ENCODE measurements at regions not wholly inside any gene's neighbourhood (a gene's known extent, or its start where the extent isn't known, plus 50 kb on each side); places are given as distances from the start of the nearest gene placed in this dataset.

DNA sequence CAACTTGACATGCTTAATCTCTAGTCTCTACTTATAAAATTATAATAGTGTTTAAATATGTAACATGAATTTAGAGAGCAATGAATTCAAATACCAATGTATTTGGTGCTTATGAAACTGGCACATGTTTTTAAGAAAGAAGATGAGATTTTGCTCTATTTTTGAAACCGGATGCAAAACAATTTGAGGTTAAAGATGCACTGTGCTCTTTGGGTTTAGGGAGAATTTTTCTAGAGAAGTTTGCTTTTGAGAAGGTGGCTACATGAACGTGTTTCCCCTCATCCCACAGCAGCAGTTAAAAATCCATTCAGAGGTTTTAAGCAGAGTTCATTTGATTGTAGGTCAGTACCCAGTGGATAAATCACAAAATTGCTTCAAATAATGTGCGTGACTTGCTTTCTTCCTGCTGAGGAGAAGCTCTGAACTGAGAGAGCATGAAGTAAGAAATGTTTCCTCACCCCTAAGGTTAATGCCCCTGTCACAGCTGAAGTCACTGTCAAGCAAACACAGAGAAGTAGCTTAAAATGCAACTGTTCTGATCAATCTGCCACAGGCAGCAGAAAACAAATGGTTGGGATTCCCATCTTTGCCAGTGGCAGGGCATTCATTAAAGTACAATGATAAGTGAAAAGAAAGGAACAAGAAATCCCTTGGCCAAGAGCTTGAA, 241.9 kb upstream of the SYT1 start:
- TF ChIP-seq, protein P1, sequence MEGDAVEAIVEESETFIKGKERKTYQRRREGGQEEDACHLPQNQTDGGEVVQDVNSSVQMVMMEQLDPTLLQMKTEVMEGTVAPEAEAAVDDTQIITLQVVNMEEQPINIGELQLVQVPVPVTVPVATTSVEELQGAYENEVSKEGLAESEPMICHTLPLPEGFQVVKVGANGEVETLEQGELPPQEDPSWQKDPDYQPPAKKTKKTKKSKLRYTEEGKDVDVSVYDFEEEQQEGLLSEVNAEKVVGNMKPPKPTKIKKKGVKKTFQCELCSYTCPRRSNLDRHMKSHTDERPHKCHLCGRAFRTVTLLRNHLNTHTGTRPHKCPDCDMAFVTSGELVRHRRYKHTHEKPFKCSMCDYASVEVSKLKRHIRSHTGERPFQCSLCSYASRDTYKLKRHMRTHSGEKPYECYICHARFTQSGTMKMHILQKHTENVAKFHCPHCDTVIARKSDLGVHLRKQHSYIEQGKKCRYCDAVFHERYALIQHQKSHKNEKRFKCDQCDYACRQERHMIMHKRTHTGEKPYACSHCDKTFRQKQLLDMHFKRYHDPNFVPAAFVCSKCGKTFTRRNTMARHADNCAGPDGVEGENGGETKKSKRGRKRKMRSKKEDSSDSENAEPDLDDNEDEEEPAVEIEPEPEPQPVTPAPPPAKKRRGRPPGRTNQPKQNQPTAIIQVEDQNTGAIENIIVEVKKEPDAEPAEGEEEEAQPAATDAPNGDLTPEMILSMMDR (IDR thresholded peaks at IDR 0.05; ENCODE audit: extremely low read depth in 1 of 2, insufficient read depth in 1 of 2, low read depth in 1 of 2, low read length in 2 of 2), result no peak
- no peak for TF ChIP-seq POLR2A (IDR thresholded peaks at IDR 0.05; ENCODE audit: low read depth, low read length)
- TF ChIP-seq, protein P2, sequence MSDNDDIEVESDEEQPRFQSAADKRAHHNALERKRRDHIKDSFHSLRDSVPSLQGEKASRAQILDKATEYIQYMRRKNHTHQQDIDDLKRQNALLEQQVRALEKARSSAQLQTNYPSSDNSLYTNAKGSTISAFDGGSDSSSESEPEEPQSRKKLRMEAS (IDR thresholded peaks at IDR 0.05; ENCODE audit: insufficient read depth, insufficient read length), result no peak
